Nephron (organoid): ENCODE measurements at regions not wholly inside any gene's neighbourhood (a gene's known extent, or its start where the extent isn't known, plus 50 kb on each side); places are given as distances from the start of the nearest gene placed in this dataset.

Experiments used
- H3K27ac Mint-ChIP-seq, 3 experiments: 2 replicates each; pipeline ENCODE4 v1.8.0; 2020; ENCODE audit warnings: mixed read lengths in 3 of 3, mild to moderate bottlenecking in 2 of 3, moderate library complexity in 1 of 3
- H3K27me3 Mint-ChIP-seq: 2 replicates; pipeline ENCODE4 v1.8.0; 2021; ENCODE audit warnings: low read depth, mild to moderate bottlenecking, moderate library complexity, mixed read lengths
- H3K36me3 Mint-ChIP-seq: 2 replicates; pipeline ENCODE4 v1.8.0; 2020; ENCODE audit warnings: low read depth, mixed read lengths
- H3K4me1 Mint-ChIP-seq: 2 replicates; pipeline ENCODE4 v1.8.0; 2020; ENCODE audit warnings: mixed read lengths
- H3K4me3 Mint-ChIP-seq, 3 experiments: 2 replicates each; pipeline ENCODE4 v1.8.0; 2020; ENCODE audit warnings: mild to moderate bottlenecking in 3 of 3, mixed read lengths in 3 of 3, moderate library complexity in 2 of 3
- H3K9me3 Mint-ChIP-seq: 2 replicates; pipeline ENCODE4 v1.8.0; 2020; ENCODE audit warnings: mixed read lengths
- CTCF ChIP-seq, 3 experiments: fragments of 200-600 bp; sonication (generic); IDR thresholded peaks; one replicate each; pipeline ENCODE4 v1.5.0; 2021; ENCODE audit warnings: antibody characterized with exemption in 3 of 3; ENCODE audit not compliant: unreplicated experiment in 3 of 3

DNA sequence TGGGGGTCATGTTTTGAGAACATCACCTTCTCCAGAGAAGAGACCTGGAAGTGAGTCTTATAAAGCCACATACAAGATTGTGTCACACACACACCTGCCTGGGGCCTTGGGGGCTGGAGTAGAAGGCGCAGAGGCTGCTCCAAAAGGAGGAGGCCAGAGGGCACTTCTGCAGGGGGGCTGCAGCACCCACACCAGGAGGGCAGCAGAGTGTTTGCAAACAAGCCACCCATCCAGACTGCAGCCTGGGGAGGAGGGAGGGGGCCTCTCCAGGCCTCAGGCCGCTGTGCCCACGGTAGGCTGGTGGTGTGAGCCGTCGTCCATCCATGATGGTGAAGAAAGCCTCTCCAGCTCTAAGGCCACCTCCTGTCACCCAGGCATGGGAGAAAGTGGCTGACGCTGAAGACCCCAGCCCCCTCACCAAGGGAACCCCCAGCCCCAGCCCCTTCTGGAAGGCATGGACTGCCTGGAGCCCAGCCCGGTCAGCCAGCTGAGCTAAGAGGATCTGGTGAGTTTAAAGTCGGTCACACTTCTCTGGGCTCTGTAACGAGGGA lies 77.5 kb downstream of the FOXL3 start:
- peaks cover 23% of the 10 kb centered on the region for H3K4me1 Mint-ChIP-seq
- H3K27ac Mint-ChIP-seq, result peak overlapping the region in 2 of 3 experiments; percentile 24 to 78
- no peaks in the 10 kb centered on the region for H3K9me3 Mint-ChIP-seq
- H3K36me3 Mint-ChIP-seq, result no peaks in the 10 kb centered on the region
- no peak overlapping the region for H3K4me3 Mint-ChIP-seq
- no peak for TF ChIP-seq CTCF (IDR thresholded peaks at IDR 0.05; ENCODE audit: unreplicated experiment in 3 of 3)
- H3K27me3 Mint-ChIP-seq, result peaks cover 48% of the 10 kb centered on the region

- no peak overlapping the region for H3K4me3 Mint-ChIP-seq
- H3K9me3 Mint-ChIP-seq, result no peaks in the 10 kb centered on the region
- H3K27ac Mint-ChIP-seq, result no peak overlapping the region
- TF ChIP-seq CTCF (IDR thresholded peaks at IDR 0.05; ENCODE audit: unreplicated experiment in 3 of 3), result no peak
- H3K4me1 Mint-ChIP-seq, result peaks cover 29% of the 10 kb centered on the region
- H3K27me3 Mint-ChIP-seq, result peaks cover 36% of the 10 kb centered on the region
- H3K36me3 Mint-ChIP-seq, result no peaks in the 10 kb centered on the region
Measured at GRCh38 chr7:368651-369475, 78.9 kb downstream of the FOXL3 start.

GRCh38 chr7:369476-370258 lies 79.7 kb downstream of the FOXL3 start:
- Mint-ChIP-seq H3K27ac (no peak overlapping the region), H3K9me3 (no peaks in the 10 kb centered on the region), H3K27me3 (peaks cover 29% of the 10 kb centered on the region), H3K4me1 (peaks cover 29% of the 10 kb centered on the region), H3K36me3 (no peaks in the 10 kb centered on the region), H3K4me3 (no peak overlapping the region)
- TF ChIP-seq CTCF (IDR thresholded peaks at IDR 0.05; ENCODE audit: unreplicated experiment in 3 of 3), result peak in 2 of 3 experiments; percentile 6 to 10

DNA sequence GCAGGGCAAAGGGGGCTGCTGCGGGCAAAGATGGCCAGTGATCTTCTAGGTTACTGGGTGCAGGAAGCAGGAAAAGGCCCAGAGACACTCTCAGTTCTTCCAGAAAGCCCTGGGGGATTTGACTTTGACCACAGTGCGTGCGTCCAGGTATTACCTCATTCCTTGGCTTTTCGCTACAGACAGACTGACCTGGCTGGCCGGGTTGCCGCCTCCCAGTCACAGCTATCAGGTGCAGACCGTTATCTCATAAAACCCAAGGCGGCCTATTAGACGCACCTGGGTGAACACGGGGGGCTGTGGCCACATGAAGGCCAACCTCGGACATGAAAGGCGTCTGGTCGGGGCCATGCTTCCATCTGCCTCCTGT lies 80.3 kb downstream of the FOXL3 start:
- Mint-ChIP-seq H3K4me3 (no peak overlapping the region), H3K27me3 (peaks cover 25% of the 10 kb centered on the region), H3K27ac (no peak overlapping the region), H3K4me1 (peaks cover 29% of the 10 kb centered on the region), H3K9me3 (no peaks in the 10 kb centered on the region), H3K36me3 (no peaks in the 10 kb centered on the region)
- TF ChIP-seq CTCF (IDR thresholded peaks at IDR 0.05; ENCODE audit: unreplicated experiment in 3 of 3), result peak in 1 of 3 experiments; percentile 3

- Mint-ChIP-seq H3K27ac (no peak overlapping the region), H3K9me3 (no peaks in the 10 kb centered on the region), H3K36me3 (no peaks in the 10 kb centered on the region), H3K4me1 (peaks cover 27% of the 10 kb centered on the region), H3K27me3 (peaks cover 19% of the 10 kb centered on the region), H3K4me3 (no peak overlapping the region)
- TF ChIP-seq CTCF (IDR thresholded peaks at IDR 0.05; ENCODE audit: unreplicated experiment in 3 of 3), result no peak
Measured at GRCh38 chr7:370775-371118, 80.8 kb downstream of the FOXL3 start.
